ENCODE measurements at regions not wholly inside any gene's neighbourhood (a gene's known extent, or its start where the extent isn't known, plus 50 kb on each side); places are given as distances from the start of the nearest gene placed in this dataset.
A peak's percentile ranks its signal among the peaks of the same experiment; 100 is the strongest.

- H3K4me2 ChIP-seq (ENCODE audit: insufficient read depth, low read length, poor library complexity, severe bottlenecking) = no peak overlapping the region
- H4K91ac ChIP-seq (ENCODE audit: low read depth, low read length, poor library complexity) = no peak overlapping the region
- H4K8ac ChIP-seq (ENCODE audit: low read depth, low read length) = no peak overlapping the region
- H2BK5ac ChIP-seq (ENCODE audit: low read length) = no peak overlapping the region
- no peaks in the 10 kb centered on the region for H3K9me3 ChIP-seq (replicated peaks in 1 of 2; ENCODE audit: control insufficient read depth in 2 of 2, insufficient read depth in 1 of 2, low read depth in 1 of 2, low read length in 2 of 2)
- DNase-seq (ENCODE audit: low spot score) = no peak
- no peaks in the 10 kb centered on the region for H3K79me1 ChIP-seq (ENCODE audit: low read depth, low read length)
- H3K18ac ChIP-seq (ENCODE audit: low read length) = no peak overlapping the region
- H3K9ac ChIP-seq (ENCODE audit: low read depth, low read length, poor library complexity) = no peak overlapping the region
- H2BK12ac ChIP-seq (ENCODE audit: low read length) = no peak overlapping the region
- no peak overlapping the region for H2AFZ ChIP-seq (ENCODE audit: low read length)
- no peak overlapping the region for H3K23ac ChIP-seq (ENCODE audit: low read depth, low read length, poor library complexity)
- H3K27ac ChIP-seq (replicated peaks; ENCODE audit: low read length) = no peak overlapping the region
- no peak overlapping the region for H2BK15ac ChIP-seq (ENCODE audit: low read length)
- H3K4me3 ChIP-seq (ENCODE audit: low read length in 2 of 2) = no peak overlapping the region
- no peaks in the 10 kb centered on the region for H3K4me1 ChIP-seq (ENCODE audit: control insufficient read depth in 2 of 2, insufficient read depth in 1 of 2, low read depth in 1 of 2, low read length in 2 of 2)
- WGBS, 2 donors (ENCODE audit: extremely low coverage in 2 of 2, insufficient read length in 2 of 2, insufficient replicate concordance in 1 of 2) = no CpG with 5 or more reads among the region's 2 CpGs
- no peaks in the 10 kb centered on the region for H3K27me3 ChIP-seq (ENCODE audit: control insufficient read depth in 3 of 3, insufficient read depth in 3 of 3, low read depth in 1 of 3, low read length in 3 of 3)
- H2BK120ac ChIP-seq (ENCODE audit: low read depth, low read length) = no peak overlapping the region
- no peaks in the 10 kb centered on the region for H3K36me3 ChIP-seq (replicated peaks in 1 of 2; ENCODE audit: control insufficient read depth in 2 of 2, insufficient read depth in 2 of 2, low read length in 2 of 2)
- no peak overlapping the region for H3K14ac ChIP-seq (ENCODE audit: low read length)
- H2AK5ac ChIP-seq (ENCODE audit: low read depth, low read length) = no peak overlapping the region
- H3K4ac ChIP-seq (ENCODE audit: low read length) = no peak overlapping the region
Observed at GRCh38 chr7:13476881-13477444, 512.5 kb downstream of the ETV1 start.

- peaks cover 0 to 3% of the 10 kb centered on the region in 2 donors for H3K9me3 ChIP-seq (replicated peaks in 1 of 2; ENCODE audit: control insufficient read depth in 2 of 2, insufficient read depth in 1 of 2, low read depth in 1 of 2, low read length in 2 of 2)
- no peak overlapping the region for H2BK15ac ChIP-seq (ENCODE audit: low read length)
- no peak overlapping the region for H2AFZ ChIP-seq (ENCODE audit: low read length)
- H2AK5ac ChIP-seq (ENCODE audit: low read depth, low read length) = no peak overlapping the region
- no peak overlapping the region for H3K23ac ChIP-seq (ENCODE audit: low read depth, low read length, poor library complexity)
- no peaks in the 10 kb centered on the region for H3K36me3 ChIP-seq (replicated peaks in 1 of 2; ENCODE audit: control insufficient read depth in 2 of 2, insufficient read depth in 2 of 2, low read length in 2 of 2)
- no peak overlapping the region for H3K27ac ChIP-seq (replicated peaks; ENCODE audit: low read length)
- no peak overlapping the region for H3K9ac ChIP-seq (ENCODE audit: low read depth, low read length, poor library complexity)
- H2BK5ac ChIP-seq (ENCODE audit: low read length) = no peak overlapping the region
- no peaks in the 10 kb centered on the region for H3K4me1 ChIP-seq (ENCODE audit: control insufficient read depth in 2 of 2, insufficient read depth in 1 of 2, low read depth in 1 of 2, low read length in 2 of 2)
- H3K4me2 ChIP-seq (ENCODE audit: insufficient read depth, low read length, poor library complexity, severe bottlenecking) = no peak overlapping the region
- H3K4ac ChIP-seq (ENCODE audit: low read length) = no peak overlapping the region
- H2BK12ac ChIP-seq (ENCODE audit: low read length) = no peak overlapping the region
- H3K18ac ChIP-seq (ENCODE audit: low read length) = no peak overlapping the region
- H4K8ac ChIP-seq (ENCODE audit: low read depth, low read length) = no peak overlapping the region
- H4K91ac ChIP-seq (ENCODE audit: low read depth, low read length, poor library complexity) = no peak overlapping the region
- no CpG with 5 or more reads among the region's 6 CpGs for WGBS, 2 donors (ENCODE audit: extremely low coverage in 2 of 2, insufficient read length in 2 of 2, insufficient replicate concordance in 1 of 2)
- H3K79me1 ChIP-seq (ENCODE audit: low read depth, low read length) = no peaks in the 10 kb centered on the region
- no peak overlapping the region for H3K4me3 ChIP-seq (ENCODE audit: low read length in 2 of 2)
- no peak overlapping the region for H3K14ac ChIP-seq (ENCODE audit: low read length)
- no peak for DNase-seq (ENCODE audit: low spot score)
- no peaks in the 10 kb centered on the region for H3K27me3 ChIP-seq (ENCODE audit: control insufficient read depth in 3 of 3, insufficient read depth in 3 of 3, low read depth in 1 of 3, low read length in 3 of 3)
- no peak overlapping the region for H2BK120ac ChIP-seq (ENCODE audit: low read depth, low read length)
Observed at GRCh38 chr7:13489386-13489785, 500.1 kb downstream of the ETV1 start.

DNA sequence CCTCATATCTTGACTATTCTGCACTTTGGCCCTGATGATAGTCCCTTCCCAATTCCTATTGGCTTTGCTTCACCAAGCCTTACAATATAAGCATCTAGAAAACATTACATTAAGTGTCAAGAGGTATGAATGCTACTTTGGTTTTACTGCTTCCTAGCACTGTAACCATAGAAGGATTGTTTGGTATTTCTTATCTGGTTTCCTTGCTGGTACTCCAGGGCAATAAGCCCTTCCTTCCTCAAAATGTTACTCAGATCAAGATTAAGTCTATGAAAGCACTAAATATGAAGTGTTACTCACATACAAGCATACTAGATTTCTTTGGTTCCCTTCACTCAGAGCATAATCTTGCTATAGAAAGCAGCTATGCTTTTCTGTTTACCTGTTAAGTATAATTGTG is 492.5 kb downstream of the ETV1 start:
- Histone ChIP-seq H3K9ac (ENCODE audit: low read depth, low read length, poor library complexity) (no peak overlapping the region), H3K4ac (ENCODE audit: low read length) (no peak overlapping the region)

DNA sequence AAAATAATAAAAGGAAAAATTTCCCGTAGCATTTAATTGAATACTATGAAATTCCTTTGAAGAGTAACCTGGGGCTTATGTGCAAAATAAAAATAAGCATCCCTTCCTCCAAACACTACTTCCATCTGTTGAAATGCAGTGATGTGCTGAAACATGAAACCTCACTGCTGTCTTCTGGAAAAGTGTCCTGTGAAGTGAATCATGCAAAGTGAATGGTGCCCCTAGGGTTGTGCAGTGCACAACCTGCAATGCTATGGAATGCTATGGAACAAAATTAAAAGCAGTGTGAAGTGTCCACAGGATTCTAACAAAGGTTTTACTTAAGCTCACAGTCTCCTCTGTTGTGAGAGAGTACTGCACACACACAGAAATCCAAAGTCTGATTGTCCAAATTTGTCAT is 480.9 kb downstream of the ETV1 start:
- Histone ChIP-seq H3K18ac (ENCODE audit: low read length) (no peak overlapping the region), H4K91ac (ENCODE audit: low read depth, low read length, poor library complexity) (no peak overlapping the region), H3K9me3 (replicated peaks in 1 of 2; ENCODE audit: control insufficient read depth in 2 of 2, insufficient read depth in 1 of 2, low read depth in 1 of 2, low read length in 2 of 2) (peaks cover 0 to 2% of the 10 kb centered on the region in 2 donors), H2BK12ac (ENCODE audit: low read length) (no peak overlapping the region), H3K4me1 (ENCODE audit: control insufficient read depth in 2 of 2, insufficient read depth in 1 of 2, low read depth in 1 of 2, low read length in 2 of 2) (peaks cover 2 to 8% of the 10 kb centered on the region in 2 donors), H3K4me3 (ENCODE audit: low read length in 2 of 2) (no peak overlapping the region), H4K8ac (ENCODE audit: low read depth, low read length) (no peak overlapping the region), H2AK5ac (ENCODE audit: low read depth, low read length) (no peak overlapping the region), H3K14ac (ENCODE audit: low read length) (no peak overlapping the region), H3K23ac (ENCODE audit: low read depth, low read length, poor library complexity) (no peak overlapping the region), H3K79me1 (ENCODE audit: low read depth, low read length) (no peaks in the 10 kb centered on the region), H2AFZ (ENCODE audit: low read length) (no peak overlapping the region), H3K36me3 (replicated peaks in 1 of 2; ENCODE audit: control insufficient read depth in 2 of 2, insufficient read depth in 2 of 2, low read length in 2 of 2) (no peaks in the 10 kb centered on the region), H2BK5ac (ENCODE audit: low read length) (no peak overlapping the region), H3K4ac (ENCODE audit: low read length) (no peak overlapping the region), H2BK120ac (ENCODE audit: low read depth, low read length) (no peak overlapping the region), H3K27ac (replicated peaks; ENCODE audit: low read length) (no peak overlapping the region), H3K27me3 (ENCODE audit: control insufficient read depth in 3 of 3, insufficient read depth in 3 of 3, low read depth in 1 of 3, low read length in 3 of 3) (no peaks in the 10 kb centered on the region), H3K4me2 (ENCODE audit: insufficient read depth, low read length, poor library complexity, severe bottlenecking) (no peak overlapping the region), H2BK15ac (ENCODE audit: low read length) (no peak overlapping the region), H3K9ac (ENCODE audit: low read depth, low read length, poor library complexity) (no peak overlapping the region)
- no CpG with 5 or more reads among the region's 1 CpG for WGBS, 2 donors (ENCODE audit: extremely low coverage in 2 of 2, insufficient read length in 2 of 2, insufficient replicate concordance in 1 of 2)
- peak; percentile 12 for DNase-seq (ENCODE audit: low spot score)

More for the DNA sequence above, 492.5 kb downstream of the ETV1 start:
- H2AFZ ChIP-seq (ENCODE audit: low read length) = no peak overlapping the region
- H3K27me3 ChIP-seq (ENCODE audit: control insufficient read depth in 3 of 3, insufficient read depth in 3 of 3, low read depth in 1 of 3, low read length in 3 of 3) = no peaks in the 10 kb centered on the region
- no peak overlapping the region for H2BK15ac ChIP-seq (ENCODE audit: low read length)
- no peaks in the 10 kb centered on the region for H3K9me3 ChIP-seq (replicated peaks in 1 of 2; ENCODE audit: control insufficient read depth in 2 of 2, insufficient read depth in 1 of 2, low read depth in 1 of 2, low read length in 2 of 2)
- H2BK120ac ChIP-seq (ENCODE audit: low read depth, low read length) = no peak overlapping the region
- no peaks in the 10 kb centered on the region for H3K36me3 ChIP-seq (replicated peaks in 1 of 2; ENCODE audit: control insufficient read depth in 2 of 2, insufficient read depth in 2 of 2, low read length in 2 of 2)
- H3K4me1 ChIP-seq (ENCODE audit: control insufficient read depth in 2 of 2, insufficient read depth in 1 of 2, low read depth in 1 of 2, low read length in 2 of 2) = no peaks in the 10 kb centered on the region
- no peak overlapping the region for H3K18ac ChIP-seq (ENCODE audit: low read length)
- no peak overlapping the region for H3K23ac ChIP-seq (ENCODE audit: low read depth, low read length, poor library complexity)
- no peak overlapping the region for H3K27ac ChIP-seq (replicated peaks; ENCODE audit: low read length)
- no peak overlapping the region for H3K4me2 ChIP-seq (ENCODE audit: insufficient read depth, low read length, poor library complexity, severe bottlenecking)
- no peak overlapping the region for H2BK5ac ChIP-seq (ENCODE audit: low read length)
- no peak overlapping the region for H4K91ac ChIP-seq (ENCODE audit: low read depth, low read length, poor library complexity)
- H3K4me3 ChIP-seq (ENCODE audit: low read length in 2 of 2) = no peak overlapping the region
- no peak overlapping the region for H3K14ac ChIP-seq (ENCODE audit: low read length)
- no peak overlapping the region for H4K8ac ChIP-seq (ENCODE audit: low read depth, low read length)
- H2AK5ac ChIP-seq (ENCODE audit: low read depth, low read length) = no peak overlapping the region
- H2BK12ac ChIP-seq (ENCODE audit: low read length) = no peak overlapping the region
- no peaks in the 10 kb centered on the region for H3K79me1 ChIP-seq (ENCODE audit: low read depth, low read length)
- DNase-seq (ENCODE audit: low spot score) = no peak

Data from neuronal stem cell (in vitro differentiated cells).